NCI-H510A (cell line): ENCODE measurements at regions not wholly inside any gene's neighbourhood (a gene's known extent, or its start where the extent isn't known, plus 50 kb on each side); places are given as distances from the start of the nearest gene placed in this dataset.
"Not testable (repeated sequence)": the region's sequence is repeated elsewhere in the genome, so short reads cannot be mapped to it uniquely, and the experiment has no call there.

Experiments
- DNase-seq: peaks from one replicate; lab custom pipeline; 2025; lab: John Stamatoyannopoulos, UW

DNA sequence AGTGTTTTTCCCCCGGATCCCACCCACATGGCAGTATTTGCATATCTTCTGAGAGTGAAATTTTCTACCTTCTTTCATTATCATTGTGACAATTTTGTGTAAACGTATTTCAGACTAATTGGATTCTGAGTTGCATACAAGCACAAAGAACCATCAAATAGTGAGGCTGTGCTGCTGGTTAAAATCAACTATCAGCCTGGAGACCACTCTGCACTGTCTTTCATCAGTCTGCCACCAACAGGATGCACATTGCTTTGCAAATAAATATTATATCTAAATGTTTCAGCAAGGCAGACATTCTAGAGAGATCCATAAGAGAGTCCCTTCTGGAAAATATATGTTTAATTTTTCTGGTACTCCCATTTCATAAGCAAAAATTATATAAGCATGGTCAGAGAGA is 851.8 kb downstream of the XPNPEP1 start:
- DNase-seq: no peak

DNA sequence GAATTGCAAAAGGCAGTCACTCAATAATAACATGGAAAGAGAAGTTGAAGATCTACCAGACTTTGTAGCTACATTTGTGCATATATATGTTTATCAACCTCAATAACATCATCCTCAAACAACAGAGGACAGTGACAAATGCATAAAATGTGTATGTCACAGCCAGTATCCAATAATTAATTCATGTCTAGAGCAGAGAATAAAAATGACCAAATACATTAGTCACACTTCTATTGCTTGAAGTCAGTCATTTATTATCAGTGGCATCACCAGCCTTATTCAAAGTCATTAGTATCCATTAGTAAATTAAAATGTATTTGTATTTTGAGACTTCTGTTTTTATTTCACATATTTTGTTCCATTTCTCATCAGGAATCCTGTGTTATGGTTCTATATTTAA is 852.8 kb downstream of the XPNPEP1 start:
- no peak for DNase-seq

DNA sequence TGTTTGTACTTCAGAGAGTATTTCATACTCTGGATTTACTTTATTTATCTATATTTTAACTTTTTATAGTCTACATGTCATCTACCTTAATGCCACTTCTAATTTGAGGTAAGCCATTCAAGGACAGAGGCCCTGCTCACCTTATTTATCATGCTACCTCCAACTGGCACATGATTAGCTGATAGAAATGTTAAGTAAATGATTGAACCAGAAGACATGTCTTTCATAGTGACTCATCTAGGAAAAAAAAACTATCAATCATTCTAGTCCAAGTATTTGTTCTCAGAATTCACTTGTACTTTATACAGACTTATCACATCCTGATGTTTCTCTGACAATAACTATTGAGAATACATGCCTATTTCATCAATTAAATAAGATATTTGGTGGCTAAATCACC is 856.3 kb downstream of the XPNPEP1 start:
- no peak for DNase-seq

DNA sequence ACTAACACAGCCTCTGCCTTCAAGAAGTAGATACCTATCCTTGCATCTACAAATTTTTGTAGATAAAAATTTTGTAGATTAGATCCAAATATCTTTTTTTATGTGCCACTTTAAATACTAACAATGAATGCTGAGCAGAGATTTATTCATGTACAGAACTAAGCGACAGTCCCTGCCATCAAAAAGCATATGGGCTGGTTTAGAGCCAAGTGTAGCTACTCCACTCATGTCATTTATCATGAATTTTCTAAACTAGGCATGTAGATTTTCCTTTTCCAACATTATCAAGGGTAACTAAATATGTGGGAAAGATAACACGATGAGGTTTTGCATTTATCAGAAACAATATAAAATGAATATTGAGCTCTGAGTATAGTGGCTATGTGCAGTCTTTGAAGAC is 857.5 kb downstream of the XPNPEP1 start:
- no peak for DNase-seq

DNA sequence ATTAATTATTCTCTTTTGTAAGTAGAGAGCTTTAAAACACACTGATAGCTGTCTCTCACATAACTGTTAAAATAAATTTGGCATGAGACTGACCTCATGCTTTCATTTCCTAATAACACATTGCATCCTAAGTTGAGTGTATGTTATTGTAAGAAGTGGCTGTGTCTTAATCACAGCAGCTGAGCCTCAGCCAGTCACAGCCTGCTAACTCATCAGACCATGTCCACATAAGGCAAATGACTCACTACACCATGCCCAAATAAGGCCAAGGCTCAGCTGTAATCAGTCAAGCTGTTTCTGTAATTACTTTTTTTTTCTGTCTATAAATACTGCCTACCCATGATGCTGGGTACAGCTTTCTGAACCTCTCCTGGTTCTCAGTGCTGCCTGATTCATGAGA is 860.9 kb downstream of the XPNPEP1 start:
- no peak for DNase-seq

DNA sequence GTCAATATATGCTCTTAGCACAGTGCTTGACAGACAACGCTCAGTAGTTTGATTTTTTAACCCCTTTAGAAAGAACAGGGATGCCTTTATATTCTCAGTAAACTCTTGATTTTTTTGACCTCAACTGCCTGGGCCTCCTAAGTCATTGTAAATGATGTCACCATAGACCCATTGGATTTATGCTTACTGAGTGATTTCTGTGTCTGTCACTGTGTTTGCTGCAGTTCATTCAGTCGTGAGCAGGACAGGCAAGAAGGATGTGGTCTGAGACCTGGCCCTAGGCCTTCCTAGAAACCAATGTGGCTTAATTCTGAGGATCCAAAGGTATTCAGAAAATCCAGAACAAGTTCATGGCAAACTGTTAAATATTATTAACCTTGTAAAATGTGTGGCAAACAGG is 868.1 kb downstream of the XPNPEP1 start:
- DNase-seq: no peak

DNA sequence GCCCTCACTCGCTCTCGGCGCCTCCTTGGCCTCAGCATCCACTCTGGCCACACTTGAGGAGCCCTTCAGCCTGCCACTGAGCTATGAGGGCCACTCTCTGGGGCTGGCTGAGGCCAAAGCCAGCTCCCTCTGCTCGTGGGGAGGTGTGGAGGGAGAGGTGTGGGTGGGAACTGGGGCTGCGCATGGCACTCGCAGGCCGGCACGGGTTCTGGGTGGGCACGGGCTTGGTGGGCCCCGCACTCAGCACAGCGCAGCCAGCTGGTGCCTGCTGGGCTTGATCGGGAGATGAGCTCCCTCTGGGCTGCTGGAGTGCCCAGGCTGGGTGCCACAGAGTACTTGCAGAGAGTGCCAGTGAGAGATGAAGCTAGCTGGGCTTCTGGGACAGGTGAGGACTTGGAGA is 875.5 kb downstream of the XPNPEP1 start:
- no peak for DNase-seq

DNA sequence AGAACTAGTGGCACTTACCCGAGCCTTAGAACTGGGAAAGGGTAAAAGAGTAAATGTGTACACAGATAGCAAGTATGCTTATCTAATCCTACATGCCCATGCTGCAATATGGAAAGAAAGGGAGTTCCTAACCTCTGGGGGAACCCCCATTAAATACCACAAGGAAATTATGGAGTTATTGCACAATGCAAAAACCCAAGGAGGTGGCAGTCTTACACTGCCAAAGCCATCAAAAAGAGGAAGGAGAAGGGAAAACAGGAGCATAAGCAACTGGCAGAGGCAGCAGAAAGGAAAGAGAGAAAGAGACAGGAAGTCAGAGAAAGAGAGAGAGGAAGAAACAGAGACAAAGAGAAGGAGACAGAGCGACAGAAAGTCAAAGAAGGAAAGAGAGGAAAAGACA is 876.9 kb downstream of the XPNPEP1 start:
- DNase-seq: not testable (repeated sequence)

DNA sequence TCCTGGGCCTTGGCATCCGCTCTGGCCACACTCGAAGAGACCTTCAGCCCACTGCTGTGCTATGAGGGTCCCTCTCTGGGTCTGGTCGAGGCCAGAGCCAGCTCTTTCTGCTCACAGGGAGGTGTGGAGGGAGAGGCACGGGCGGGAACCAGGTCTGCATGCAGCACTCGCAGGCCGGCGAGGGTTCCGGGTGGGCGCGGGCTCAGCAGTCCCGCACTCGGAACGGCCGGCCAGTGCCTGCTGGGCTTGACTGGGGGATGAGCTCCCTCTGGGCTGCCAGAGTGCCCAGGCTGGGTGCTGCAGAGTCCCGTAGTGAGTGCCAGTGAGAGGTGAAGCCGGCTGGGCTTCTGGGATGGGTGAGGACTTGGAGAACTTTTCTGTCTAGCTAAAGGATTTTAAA is 882.7 kb downstream of the XPNPEP1 start:
- no peak for DNase-seq

DNA sequence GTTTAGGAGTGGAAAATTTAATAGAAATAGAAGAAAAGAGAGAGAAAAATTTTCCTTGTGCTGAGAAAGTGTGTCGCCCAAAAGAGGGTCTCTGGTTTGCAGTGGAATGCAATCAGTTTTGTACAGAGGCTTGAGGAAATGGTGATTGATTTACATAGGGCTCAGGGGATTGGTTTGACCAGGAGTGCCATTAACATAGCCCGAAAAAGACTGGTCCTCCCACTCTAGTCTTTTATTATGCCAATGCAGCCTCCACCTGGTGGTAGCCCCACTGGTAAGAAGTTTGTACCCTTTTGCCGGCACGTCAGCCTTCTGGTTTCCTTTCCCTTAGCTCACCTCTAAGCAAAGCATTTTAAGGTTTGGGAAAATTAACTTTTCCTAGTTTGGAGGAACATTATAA is 885.3 kb downstream of the XPNPEP1 start:
- no peak for DNase-seq

DNA sequence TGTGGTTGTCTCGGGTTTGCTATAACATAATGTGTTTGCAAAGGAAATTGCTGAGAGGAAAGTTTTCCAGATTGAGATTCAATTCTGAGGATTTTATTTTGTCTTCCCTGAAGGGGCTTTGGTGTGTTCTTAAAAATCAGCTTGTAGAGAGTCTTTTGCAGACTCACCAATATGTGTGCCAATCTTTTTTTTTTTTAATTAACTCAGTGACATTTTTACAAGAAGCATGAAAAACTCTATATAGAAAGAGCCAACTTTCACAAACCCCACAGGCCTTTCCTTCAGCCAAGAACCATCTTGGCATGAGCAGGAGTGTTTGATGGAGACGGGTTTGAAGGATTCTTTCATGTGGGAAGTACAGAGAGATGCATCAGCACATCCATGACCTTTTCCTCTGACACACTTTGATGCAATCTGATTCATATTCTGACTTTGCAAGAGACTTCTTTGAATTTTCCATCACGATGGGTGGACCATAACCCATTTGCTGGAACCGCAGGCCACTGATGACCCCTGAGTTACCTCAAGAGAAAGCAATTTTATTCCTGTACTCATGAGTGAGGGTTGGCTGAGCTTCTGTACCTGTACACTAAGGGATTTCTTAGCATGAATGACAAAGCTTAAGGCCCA is 892.6 kb downstream of the XPNPEP1 start:
- DNase-seq: no peak

DNA sequence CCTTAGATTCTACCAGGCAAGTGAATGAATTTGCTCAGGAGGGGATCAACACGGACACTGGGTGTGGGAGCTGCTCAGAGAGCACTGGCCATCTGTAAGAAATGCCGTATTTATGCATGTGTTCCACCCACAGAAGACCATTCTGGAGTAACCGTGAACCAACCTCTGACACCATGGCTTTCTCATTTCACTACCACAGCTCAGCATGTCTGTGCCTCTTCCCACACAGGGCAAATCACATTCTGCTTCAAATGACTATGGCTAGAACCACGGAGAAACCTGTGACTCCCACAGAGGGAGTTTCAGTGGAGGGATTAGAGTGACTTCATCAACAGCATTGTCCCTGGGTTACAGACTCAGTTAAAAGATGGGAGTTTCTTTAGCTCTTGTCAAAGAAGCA is 893.4 kb downstream of the XPNPEP1 start:
- DNase-seq: no peak

DNA sequence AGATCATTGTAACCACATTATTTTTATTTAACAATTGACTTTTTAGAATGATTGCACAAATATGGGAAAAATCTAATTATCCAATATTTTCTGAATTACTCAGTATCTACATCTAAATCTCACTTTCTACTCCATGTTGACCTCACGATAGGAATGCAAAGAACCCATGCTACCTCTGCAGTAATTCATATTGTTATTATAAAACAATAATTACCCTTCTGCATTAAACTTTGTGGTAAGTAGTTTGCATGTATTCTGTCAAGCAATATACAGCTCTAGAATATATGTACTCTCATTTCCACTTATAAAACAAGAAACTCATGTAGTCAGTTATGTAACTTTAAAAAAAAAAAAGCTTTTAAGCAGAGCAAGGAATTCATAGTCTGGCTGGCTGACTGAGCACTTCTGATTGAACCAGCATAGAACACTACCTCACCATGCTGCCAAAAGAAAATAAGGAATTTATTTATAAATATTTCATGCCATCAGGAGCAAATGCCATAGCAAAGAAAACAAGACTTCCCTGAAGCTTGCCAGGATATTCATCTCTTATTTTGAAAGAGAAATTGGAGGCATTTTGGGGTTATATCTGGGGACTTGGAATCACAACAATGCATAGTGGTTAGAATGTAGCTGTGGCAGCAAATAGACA is 895.7 kb downstream of the XPNPEP1 start:
- DNase-seq: no peak

DNA sequence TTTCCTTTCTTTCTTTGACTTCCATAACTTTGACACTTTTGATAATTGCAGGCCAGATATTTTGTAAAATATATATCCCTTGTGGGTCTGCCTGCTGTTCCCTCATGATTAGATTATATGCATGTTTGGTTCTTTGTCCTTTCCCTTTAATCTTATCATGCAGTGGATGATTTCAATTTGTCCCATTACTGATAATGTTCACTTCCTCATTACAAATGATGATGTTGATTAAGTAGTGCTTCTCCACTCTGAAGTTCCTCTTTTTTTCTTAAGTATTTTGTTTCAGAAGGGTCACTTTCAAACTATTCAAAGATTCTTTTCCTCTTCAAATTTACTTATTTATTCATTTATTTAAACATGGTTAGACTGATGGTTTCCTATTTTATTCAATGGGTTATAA is 898.1 kb downstream of the XPNPEP1 start:
- no peak for DNase-seq

DNA sequence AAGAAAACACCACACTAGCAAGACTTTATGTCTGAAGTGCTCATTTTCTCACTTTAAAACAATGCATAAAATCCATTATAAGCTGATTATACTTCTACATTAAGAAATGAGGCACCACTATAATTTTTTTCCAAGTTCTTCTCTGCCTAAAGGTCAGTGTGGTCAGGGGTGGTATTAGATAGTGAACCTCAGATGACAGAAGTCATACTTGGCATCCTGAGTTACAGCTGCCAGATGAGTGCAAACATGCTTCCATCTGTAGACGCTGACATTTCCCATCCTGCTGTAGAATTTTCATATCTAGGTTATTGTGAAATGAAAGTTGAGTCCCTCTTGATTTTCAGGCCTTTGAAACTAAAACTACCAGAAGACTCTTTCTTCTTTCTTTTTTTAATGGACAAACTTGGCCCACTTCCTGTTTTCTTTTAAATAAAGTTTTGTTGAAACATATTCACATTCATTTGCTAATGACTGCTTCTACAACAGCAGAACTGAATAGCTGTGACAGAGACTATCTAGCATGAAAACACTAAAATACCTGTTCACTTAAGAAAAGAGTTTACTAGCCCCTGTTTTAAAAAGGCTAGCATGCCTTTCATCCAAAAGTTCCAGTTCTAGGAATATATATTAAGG is 900.8 kb downstream of the XPNPEP1 start:
- no peak for DNase-seq

DNA sequence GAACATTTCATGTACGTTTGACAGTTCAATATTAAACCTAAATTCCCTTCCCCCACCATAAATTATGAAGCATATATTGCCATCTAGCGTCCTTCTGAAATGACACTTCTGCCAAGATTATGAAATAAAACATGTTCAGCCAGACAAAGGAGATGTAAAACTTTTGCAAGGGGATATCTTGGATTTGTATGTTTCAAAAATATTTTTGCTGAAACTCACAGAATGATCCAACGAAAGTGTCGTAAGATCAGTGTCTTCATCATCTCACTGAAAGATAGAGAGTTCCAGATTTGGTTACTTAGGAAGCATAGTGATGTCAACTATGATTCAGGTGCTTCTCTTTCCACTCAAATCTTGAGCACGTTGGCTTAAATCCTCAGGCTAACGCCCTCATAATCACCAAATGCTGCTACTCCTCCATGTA is 904.3 kb downstream of the XPNPEP1 start:
- no peak for DNase-seq

DNA sequence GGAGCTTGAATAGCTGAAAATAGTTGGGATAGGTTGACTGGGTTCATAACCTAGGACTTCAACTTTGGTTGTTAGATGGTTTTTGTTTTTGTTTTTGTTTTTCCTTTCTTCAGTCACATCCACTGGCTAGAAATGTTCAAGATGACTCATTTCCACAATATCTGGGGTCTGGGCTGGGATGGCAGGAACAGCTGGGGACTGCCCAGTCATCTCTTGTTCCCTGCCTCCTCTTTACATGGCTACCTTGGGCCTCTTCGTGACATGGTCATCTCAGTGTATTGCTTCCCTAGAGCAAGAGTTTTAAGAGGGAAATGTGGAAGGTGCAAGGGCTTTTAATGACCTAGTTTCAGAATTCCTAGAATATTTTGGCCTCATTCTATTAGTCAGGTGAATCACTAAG is 915.8 kb downstream of the XPNPEP1 start:
- DNase-seq: no peak

DNA sequence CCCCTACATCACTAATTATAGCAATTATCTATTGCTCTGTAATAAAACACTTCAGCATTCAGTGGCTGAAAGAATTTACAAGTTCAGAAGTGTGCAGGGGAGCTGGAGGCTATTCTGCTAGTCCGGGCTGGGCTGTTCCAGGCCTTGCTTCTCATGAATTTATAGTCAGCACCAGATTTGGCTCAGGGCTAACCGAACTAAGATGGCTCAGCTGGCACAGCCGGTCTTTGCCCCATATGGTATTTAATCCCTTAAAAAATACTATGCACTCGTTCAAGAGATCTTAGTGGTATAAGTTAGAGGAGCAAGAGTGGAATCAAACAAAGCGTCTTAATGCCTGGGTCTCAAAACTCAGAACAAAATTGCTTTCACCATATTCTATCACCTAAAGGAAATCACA is 932.9 kb downstream of the XPNPEP1 start:
- DNase-seq: no peak

DNA sequence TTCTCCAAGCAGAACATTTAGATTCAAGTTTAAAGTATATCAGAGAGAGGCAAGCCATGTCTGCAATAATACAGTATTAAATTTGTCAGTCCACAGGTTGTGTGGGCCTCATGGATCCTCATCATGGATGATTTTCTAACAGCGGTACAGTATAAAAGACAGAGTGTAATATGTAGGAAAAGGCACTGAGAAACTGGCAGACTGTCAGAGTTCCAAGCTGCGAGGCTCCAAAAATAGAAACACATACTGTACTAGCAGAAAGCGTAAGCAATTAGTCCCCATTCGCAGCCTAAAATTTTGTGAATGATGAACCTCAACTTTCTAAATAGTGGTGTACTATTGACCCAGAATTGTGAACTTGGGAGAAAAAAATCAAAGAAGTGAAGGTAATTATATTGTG is 933.3 kb downstream of the XPNPEP1 start:
- DNase-seq: no peak

DNA sequence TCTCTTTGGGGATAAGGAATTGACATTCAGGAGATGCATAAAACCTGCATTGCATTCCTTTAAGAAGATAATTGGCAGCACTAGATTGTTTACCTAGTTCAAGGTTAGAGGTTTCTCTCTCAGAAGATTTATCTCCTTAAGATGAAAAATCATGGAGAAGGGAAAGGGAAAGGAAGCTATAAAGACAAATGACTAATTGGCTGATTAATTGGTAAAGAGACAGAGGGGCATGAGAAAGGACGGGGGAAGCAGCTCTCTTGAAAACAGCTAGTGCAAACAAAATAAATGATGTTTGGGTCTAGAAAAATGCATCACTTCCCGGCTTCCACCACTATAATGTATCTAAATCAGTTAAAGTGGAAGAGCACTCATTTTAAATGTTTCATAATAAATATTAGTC is 941.2 kb downstream of the XPNPEP1 start:
- no peak for DNase-seq

DNA sequence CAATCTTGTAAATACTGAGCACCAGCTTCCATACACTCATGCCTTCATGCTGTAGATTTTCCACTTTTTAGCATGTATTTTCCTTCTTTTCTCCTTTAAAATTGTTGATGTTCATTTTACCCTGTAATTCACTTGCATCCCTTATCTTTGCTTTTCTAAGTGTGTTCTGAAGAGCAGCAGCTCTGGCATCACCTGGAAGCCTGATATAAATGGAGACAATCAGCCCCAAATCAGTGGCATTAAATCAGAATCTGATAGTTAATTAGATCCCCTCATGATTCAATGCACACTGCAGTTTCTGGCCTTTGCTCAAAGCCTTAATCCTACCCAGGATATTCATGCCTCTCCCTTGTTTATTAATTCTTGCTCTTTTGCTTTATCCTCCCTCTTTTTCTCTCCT is 942.4 kb downstream of the XPNPEP1 start:
- no peak for DNase-seq

DNA sequence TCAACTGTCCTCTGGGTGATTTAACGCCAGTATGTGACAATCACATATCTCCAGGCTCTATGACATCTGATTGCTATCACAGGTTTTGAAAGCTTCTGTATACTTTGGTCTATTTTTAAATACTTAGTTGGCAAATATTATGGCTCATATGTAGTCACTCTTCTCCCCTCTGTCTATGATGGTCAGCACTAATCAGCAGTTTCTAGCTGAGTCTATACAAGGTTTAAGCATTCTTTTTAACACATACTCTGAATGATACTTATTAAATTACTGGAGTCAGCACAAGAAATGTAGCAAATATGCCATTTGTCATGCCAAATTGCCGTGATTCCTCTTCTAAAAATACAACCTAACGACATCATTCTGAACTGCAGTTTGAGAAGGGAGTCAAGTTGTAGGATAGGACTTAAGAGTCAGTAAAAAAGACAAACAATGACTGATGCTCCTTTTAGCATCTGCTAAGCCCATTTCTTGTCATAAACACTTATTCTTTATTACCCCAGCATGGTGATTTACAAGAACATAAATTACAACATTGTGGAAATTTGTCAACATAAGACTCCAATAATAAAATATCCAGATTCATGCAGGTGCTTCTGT is 947.8 kb downstream of the XPNPEP1 start:
- no peak for DNase-seq

DNA sequence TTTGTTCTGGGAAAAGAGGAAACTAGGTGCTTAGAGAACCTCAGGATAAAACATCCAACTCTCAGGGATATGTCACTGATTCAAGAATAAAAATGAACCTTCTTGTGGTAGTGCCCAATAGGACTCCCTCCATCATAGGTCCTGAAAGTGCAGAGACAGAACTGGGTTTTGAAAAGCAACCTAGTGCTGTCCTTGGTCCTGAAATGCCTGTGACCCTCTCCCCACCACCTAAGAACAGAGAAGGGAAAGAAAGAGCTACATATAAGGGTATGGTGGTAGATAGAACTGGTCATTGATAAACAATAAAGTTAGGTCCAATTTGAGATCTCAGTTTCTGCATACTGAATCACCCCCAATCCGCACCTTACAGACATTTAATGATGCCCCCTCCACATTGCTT is 953.3 kb downstream of the XPNPEP1 start:
- no peak for DNase-seq
